HEK293 (cell line): ENCODE measurements at regions not wholly inside any gene's neighbourhood (a gene's known extent, or its start where the extent isn't known, plus 50 kb on each side); places are given as distances from the start of the nearest gene placed in this dataset.

ENCODE experiments used
- PRDM1 ChIP-seq: fragments of 450-650 bp; formaldehyde crosslinking; IDR thresholded peaks from 2 replicates; pipeline ENCODE4; 2016; ENCODE audit warnings: missing biosample characterization, missing genetic modification characterization
- ZBTB26 ChIP-seq: fragments of 450-650 bp; formaldehyde crosslinking; optimal IDR thresholded peaks from 2 replicates; pipeline ENCODE3; 2016; ENCODE audit warnings: missing biosample characterization, mild to moderate bottlenecking, missing genetic modification characterization

- TF ChIP-seq ZBTB26 (tag by site-specific recombination) (no peak), PRDM1 (tag by site-specific recombination) (no peak)
Observed at GRCh38 chr11:27868709-27869108, 168.5 kb upstream of the BDNF start.
